NCI-H146 treated with DMSO at 0.1 percent for 48 hours (cell line): ENCODE measurements at regions not wholly inside any gene's neighbourhood (a gene's known extent, or its start where the extent isn't known, plus 50 kb on each side); places are given as distances from the start of the nearest gene placed in this dataset.
A peak's percentile ranks its signal among the peaks of the same experiment; 100 is the strongest.
"Not testable (repeated sequence)": the region's sequence is repeated elsewhere in the genome, so short reads cannot be mapped to it uniquely, and the experiment has no call there.

Experiments used
- DNase-seq: peaks from one replicate; lab custom pipeline; 2025; ENCODE audit not compliant: unreplicated experiment; lab: John Stamatoyannopoulos, UW

GRCh38 chr6:9361749-9362148 is 926.4 kb upstream of the SLC35B3 start:
- DNase-seq = no peak

- no peak for DNase-seq
These were observed 925.5 kb upstream of the SLC35B3 start for GRCh38 chr6:9360881-9361280.

- no peak for DNase-seq
These were observed 912.3 kb upstream of the SLC35B3 start for GRCh38 chr6:9347608-9348007.

DNA sequence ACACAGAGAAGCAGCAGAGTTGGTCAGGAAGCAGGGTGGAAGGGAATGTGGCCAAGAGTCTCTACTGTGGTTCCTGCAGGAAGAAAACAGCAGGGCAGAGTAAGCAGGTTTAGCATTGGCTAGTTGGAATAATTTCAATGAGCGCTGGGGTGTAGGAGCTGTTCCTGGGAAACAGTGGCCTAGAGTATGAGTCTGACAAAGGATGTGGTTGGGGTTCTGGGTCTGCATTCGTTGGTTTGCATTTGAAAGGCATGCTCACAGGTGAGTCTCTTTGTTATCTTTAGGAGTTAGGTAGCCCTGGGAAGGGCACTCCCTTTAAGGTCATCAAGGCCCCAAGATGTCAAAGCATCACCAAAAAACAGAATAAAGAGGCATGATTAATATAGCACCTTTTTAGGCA is 911.6 kb upstream of the SLC35B3 start:
- no peak for DNase-seq

- DNase-seq = no peak
These were observed 900.1 kb upstream of the SLC35B3 start for GRCh38 chr6:9335431-9335830.

DNA sequence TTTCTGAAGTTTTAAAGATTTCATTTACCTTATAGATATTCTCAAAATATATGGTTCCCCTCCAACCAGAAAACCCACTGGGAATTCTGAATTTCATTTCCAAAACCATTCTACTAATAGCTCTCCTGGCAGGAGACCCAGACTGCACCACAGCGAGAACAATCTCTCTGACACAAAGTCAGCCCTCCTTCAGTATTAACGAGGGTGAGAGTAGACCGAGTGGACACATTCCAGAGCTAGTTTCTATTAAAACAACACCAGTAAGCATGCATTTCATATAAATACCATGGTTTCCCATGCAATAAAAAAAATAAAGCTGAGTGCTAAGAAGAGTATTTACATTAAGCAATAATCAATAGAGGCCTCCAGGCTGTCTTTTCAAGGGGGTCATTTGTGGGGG is 899.6 kb upstream of the SLC35B3 start:
- no peak for DNase-seq

DNA sequence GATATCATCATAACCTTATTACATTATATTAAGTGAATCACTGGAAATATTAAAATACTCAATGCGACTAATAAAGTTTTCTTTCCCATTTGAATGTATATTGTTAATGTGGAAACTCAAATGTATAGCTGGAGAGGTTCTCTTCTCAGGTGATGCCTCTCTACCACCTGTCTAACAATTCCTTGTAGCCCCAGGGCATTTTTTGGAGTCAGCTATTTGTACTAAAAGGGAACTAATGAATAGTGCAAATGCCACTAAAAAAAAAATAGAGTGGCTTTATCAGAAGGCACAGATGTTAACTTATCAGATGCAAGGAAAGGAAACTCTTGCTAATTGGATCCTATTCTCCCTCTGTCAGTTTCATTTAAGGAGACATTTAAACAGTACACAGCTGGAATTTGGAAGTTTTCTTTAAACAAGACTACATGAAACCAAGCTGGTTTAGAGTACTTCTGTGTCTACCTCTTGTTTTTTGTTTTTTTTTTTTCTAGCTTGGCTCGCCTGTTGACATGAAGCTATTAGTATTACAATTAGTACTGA is 897.0 kb upstream of the SLC35B3 start:
- peak; percentile 90 for DNase-seq

GRCh38 chr6:9316831-9317230 is 881.5 kb upstream of the SLC35B3 start:
- DNase-seq = no peak

DNA sequence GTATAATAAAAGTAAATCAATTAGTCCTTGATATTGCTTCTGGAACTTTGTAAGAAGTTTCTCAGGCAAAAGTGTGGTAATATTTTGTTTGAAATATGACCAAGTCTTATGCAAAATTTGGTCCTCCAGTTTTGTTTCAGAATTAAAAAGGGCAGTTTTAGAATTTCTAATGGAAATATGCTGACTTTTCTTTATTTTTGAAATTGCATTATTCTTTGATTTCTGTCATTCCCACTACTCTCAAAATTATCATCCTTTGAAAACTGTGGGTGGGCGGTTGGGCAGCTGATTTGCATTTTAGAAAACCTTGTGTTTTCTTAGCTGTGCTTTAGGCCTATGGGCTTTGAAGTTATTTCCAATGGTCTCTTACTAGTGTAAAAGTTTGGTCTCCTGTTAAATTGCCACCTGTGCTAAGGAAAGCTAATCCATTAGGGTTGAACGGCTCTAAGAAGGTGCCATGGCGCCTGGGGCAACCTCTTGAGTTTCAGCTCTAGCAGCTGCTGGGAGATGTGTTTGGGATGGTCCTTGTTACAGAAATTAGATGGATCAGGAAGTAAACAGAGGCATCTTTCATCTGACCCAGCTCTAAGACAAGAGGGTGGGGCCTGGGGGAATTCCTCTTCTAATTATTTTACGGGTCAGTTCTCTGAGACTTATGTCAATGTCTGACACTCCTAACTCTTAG is 880.8 kb upstream of the SLC35B3 start:
- DNase-seq = no peak

- DNase-seq = peak; percentile 31
These were observed 872.9 kb upstream of the SLC35B3 start for GRCh38 chr6:9308284-9308683.

DNA sequence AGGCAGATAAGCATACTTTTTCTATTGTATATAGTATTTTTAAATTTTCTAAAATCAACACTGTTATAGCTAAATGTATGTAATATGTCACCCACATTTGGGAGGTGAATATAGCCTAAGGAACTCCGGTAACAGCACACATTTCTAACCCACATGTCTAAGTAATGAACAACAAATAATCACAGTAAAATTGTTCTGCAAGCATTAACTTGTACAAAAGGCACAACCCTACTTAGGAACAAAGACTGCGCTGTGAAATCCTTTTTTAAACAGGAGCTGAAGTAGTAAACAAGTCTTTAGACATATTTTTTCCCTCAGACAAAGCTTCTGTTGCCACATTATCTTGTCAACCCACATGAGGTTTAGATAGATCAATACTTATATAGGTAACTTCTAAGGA is 872.4 kb upstream of the SLC35B3 start:
- peak; percentile 76 for DNase-seq

DNA sequence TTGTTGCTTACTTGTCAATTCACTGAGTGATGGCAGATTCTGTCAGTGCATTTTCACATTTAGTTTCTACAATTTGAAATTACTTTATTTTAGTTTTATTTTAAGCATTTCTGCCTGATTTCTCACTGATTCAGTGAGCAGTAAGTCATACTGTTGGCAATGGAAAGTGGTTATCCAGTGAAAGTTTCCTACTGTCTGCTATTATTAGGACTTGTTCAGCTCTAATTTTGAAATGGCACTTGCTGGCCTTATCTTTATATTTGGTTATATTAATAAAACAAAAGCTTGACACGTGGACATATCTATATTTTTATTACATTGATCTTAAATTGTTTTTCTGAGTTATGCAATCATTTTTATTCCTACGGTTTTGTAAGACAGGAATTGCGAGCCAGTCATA is 871.8 kb upstream of the SLC35B3 start:
- no peak for DNase-seq

GRCh38 chr6:9295644-9296043 is 860.3 kb upstream of the SLC35B3 start:
- no peak for DNase-seq

DNA sequence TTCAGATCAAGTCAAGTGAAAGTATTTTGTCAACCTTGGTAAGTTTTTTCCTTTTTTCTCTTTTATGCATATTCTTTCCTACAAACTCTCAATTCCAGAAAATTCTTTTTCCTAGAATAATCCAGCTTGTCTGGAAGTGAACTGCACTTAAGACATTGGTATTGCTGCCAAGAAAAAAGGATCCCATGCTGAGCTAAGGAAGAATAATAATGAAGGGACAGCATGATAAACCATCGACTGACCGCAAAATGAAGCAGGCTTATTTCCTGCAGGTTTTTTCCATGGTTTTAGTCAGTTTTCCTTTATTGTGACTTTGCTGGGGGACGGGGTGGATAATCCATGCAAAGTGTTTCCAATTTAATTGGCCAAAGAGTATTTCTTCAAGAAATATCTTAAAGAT is 857.6 kb upstream of the SLC35B3 start:
- DNase-seq = no peak

DNA sequence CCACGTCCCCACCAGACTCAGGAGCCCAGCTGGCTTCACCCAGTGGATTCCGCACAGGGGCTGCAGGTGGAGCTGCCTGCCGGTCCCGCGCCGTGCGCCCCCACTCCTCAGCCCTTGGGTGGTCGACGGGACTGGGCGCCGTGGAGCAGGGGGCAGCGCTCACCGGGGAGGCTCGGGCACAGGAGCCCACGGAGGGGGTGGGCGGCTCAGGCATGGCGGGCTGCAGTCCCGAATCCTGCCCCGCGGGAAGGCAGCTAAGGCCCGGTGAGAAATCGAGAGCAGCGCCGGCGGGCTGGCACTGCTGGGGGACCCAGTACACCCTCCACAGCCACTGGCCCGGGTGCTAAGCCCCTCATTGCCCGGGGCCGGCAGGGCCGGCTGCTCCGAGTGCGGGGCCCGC is 855.0 kb upstream of the SLC35B3 start:
- DNase-seq = not testable (repeated sequence)

- DNase-seq = no peak
These were observed 837.3 kb upstream of the SLC35B3 start for GRCh38 chr6:9272671-9273070.

GRCh38 chr6:9266741-9267140 is 831.4 kb upstream of the SLC35B3 start:
- no peak for DNase-seq

DNA sequence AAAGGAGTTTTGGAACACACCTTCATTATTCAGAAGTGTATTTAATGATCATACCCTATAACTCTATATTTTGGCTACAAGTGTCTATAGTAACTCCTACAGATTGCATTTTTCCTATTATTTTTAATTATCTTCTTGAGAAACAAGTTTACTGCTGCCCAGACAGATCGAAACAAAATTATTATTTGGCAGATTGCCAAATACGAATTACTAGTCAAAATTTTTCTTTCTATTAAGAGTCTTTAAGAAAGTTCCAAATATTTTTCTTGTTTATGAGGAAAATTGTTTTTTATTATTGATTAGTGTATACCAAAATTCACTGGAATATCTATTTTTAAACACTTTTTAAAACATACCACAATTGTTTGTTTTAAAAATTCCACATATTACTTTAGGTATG is 821.9 kb upstream of the SLC35B3 start:
- DNase-seq = no peak

- no peak for DNase-seq
These were observed 818.9 kb upstream of the SLC35B3 start for GRCh38 chr6:9254251-9254650.

GRCh38 chr6:9252799-9253198 is 817.5 kb upstream of the SLC35B3 start:
- DNase-seq = peak; percentile 65

GRCh38 chr6:9250852-9251251 is 815.5 kb upstream of the SLC35B3 start:
- peak; percentile 90 for DNase-seq

GRCh38 chr6:9248133-9248532 is 812.8 kb upstream of the SLC35B3 start:
- DNase-seq = no peak

- DNase-seq = no peak
These were observed 805.5 kb upstream of the SLC35B3 start for GRCh38 chr6:9240861-9241260.
